Eye (tissue), 1 donor: ENCODE measurements at regions not wholly inside any gene's neighbourhood (a gene's known extent, or its start where the extent isn't known, plus 50 kb on each side); places are given as distances from the start of the nearest gene placed in this dataset.
"Not testable (repeated sequence)": the region's sequence is repeated elsewhere in the genome, so short reads cannot be mapped to it uniquely, and the experiment has no call there.

ENCODE experiments used
- DNase-seq: peaks from one replicate; pipeline ENCODE4 v3.0.0-alpha.2; 2015

DNA sequence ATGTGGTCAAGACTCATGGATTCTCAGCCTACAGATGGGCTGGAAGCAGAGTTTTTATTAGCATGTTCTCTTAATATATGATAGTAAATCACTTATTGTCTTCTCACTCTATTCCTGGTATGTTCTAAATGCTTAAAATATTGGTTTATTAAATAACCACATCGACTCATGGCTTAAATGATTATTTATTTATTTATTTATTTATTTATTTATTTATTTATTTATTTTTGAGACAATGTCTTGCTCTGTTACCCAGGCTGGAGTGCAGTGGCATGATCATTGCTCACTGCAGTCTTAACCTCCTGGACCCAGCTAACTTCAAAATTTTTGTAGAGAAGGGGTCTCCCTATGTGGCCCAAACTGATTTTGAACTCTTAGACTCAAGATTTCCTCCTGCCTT lies 457.2 kb upstream of the TNC start:
- no peak for DNase-seq

DNA sequence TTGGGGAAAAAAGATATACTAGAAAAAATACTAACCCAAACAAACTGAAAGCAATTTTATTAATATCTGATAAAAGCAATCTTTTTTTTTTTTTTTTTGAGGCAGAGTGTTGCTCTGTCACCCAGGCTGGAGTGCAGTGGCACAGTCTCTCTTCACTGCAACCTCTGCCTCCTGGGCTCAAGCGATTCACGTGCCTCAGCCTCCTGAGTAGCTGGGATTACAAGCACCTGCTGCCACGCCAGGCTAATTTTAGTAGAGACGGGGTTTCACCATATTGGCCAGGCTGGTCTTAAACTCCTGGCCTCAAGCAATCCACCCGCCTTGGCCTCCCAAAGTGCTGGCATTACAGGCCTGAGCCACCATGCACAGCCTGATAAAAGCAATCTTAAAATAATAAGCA lies 467.5 kb upstream of the TNC start:
- DNase-seq = not testable (repeated sequence)

DNA sequence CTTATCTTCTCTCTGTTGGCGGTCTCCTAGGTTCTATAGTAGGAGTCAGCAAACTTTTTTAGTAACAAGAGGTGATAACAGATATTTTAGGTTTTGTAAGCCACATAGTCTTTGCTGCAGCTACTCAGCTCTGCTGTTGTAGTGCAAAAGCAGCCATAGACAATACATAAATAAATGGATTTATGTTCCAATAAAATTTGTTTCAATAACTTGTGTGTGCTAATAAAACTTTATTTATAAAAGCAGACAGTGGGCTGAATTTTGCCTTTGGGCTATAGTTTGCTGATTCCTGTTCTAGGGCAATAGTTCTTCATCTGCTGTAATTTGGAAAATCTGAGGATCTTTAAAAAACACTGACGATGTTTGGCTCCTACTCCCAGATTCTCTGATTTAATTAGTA lies 469.4 kb upstream of the TNC start:
- no peak for DNase-seq

DNA sequence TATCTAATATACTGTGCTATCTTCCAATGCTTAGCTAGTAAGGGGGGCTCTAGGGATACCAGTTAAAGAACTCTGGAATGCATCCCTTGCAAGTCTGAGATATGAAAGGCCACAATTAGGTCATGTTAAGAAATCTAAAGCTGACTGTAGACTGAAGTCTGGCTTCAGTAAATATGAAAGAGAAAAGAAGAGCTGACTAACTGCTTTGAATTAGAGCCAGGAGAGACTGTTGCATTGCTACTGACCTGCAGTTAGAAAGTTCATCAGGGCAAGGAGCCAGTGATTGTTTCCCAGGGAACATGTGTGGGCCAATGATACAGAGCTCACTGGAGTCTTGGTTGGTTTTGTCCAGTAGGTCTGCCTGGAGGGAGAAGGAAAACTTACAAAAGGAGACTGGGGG lies 472.1 kb upstream of the TNC start:
- no peak for DNase-seq

DNA sequence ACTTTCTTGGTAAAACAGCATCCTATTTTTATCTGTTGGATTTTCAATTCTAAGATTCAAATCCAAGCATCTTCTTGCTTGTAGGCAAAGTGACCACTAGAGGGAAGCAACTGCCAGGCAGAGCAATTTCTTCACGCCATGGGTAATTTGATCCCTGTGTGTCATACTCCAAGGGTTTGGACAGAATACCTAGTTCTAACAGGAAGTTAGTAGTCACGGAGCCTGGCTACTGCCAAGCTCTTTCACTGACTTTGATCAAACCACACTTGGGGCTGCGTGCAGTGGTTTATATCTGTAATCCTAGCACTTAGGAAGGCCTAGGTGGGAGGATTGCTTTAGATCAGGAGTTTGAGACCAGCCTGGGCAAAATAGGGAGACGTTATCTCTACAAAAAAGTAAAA lies 473.6 kb upstream of the TNC start:
- peak; percentile 91 for DNase-seq

DNA sequence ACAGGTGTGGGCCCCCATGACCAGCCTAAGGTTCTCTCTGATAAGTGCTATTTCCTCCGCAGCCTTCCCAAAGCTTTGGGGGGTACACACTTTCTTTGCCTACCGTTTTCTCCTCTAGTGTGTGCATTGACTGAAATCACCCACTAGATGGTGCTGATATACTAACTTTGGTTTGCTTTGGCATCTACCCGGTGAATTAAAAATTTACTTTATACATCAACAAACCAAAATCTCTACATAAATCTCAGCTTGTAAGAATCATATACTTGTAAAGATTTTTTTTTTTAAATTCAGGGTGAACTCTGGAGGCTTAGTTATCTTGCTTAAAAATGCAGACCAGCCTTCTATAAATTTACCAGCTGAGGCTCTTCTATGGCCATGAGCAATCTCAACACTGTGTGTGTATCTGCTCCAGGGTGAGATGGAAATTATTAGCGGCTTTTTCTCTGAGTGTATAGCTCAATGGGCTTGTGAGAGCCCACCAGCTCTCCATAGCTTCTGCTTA lies 475.7 kb upstream of the TNC start:
- peak; percentile 83 for DNase-seq

DNA sequence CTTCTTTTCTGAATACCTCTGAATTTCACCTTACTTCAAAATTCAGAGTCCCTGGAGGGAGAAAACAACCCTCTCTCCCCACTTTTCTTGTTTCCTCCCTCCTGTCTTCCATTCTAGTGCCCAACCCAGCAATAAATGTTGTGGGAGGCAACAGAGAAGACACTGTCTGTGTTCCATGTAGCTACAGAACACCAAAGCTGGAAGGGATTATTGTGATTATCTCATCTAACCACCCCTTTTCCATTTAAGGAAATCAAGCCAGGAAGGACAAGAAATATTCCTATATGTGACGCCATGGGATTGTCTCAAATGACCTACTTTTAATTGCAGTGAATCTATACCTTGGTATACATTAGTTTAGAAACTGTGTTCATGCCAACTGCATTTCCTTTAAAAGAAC lies 476.6 kb upstream of the TNC start:
- no peak for DNase-seq

DNA sequence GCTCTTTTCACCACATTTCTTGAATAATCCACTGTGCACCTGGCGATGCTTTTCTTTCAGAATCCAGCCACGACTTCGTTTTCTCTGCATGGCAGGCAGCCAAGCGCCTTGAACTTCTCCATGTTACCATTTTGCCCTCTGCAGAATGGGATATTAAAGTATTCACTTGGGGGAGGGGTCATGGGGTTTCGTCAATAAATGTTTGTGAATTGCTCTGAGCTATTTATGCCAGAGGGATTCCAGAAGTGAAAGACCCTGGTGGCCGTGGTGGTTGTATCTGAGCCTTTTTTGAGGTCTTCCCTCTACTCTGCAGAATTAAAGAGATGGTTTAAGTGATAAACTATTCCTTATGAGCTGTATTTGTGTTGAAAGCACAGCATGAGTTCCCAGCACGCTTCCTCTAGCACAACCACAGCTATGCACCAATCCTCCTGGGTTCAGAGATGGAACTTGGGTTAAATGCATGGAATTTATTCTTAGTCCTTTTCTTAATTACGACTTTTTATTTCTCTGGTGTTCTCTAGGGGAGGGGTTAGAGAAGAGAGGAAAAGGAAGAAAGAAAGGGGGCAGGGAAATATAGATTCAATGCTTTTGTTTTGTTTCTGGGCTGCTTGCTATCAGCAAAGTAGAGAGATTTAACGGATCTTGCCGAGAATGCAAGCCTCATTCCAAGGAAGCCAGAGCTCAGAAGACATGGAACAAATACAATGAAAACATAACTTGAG lies 478.2 kb upstream of the TNC start:
- peak; percentile 71 for DNase-seq

DNA sequence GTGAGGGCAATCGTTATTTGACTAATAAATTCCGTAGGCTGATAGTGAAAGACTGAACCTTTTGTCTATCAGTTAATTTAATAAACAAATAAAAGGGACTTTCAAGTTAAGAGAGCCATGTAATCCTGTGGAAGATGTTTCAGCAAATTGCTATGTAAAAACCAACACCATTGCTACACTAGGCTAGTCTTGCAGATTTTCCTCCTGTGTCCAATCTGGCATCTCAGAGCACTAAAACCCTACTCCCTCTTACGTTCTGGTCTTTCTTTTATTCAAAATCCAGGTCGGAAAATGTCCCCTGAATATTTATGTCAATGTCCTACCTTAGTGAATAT lies 478.8 kb upstream of the TNC start:
- no peak for DNase-seq

DNA sequence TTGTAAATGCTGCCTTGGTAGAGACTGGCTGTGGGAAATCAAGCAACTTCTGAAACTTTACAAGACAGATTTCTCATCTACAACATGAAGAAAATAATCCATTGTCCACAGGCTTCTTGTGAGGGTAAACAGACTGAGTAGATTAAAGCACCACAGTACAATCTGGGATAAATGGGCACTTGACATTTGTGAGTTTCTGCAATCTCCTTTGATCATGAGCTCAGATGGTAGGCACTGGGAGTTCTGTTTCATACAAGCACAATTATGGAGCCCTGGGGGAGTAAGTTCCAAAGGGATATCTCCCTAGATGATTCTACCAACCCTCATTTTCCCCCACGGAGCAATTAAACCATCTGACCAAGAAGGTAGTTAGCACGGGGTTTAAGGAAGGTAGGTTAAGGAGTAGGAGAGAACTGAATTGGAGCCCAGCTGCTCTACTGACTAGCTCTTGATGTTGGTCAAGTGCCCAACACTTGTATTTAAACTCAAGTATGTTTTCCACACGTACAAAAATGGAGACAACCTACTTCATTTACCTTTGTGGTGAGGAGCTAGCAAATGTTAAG lies 479.5 kb upstream of the TNC start:
- DNase-seq = no peak

DNA sequence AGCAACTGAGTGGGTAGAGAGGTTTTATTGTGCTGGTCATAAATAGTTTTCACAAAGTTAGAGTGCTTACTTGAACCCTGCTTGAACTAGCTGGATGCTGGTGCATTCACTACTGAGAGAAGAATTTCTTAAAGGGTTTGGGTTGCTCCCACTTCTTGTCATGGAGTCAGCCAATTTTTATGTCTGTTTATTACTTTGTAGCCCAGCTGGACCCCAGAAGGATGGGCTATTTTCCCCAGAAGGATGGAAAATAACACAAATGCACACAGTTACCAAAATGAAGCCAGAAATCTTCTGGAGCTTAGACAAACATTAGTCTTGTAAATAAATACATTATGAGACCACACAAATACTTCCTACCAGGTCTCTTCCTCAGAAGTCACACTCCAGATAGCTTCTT lies 480.8 kb upstream of the TNC start:
- DNase-seq = no peak

DNA sequence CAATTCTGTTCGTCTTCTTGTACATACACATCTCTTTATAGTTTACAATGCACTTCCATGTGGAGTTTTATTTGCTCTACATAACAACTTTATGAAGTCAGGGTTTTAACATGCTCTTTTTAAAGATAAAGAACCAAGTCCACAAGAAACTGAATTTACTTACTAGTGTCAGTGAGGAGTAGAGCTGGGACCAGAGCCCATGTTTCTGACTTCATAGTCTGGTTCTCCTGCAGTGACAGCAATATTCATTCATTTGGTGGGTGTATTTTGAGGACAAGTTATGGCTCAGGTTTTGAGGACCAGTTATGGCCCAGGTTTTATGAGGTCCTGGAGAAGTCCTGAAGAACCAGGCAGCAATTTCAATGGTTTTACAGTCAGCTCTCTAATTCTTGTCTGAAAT lies 481.9 kb upstream of the TNC start:
- no peak for DNase-seq

DNA sequence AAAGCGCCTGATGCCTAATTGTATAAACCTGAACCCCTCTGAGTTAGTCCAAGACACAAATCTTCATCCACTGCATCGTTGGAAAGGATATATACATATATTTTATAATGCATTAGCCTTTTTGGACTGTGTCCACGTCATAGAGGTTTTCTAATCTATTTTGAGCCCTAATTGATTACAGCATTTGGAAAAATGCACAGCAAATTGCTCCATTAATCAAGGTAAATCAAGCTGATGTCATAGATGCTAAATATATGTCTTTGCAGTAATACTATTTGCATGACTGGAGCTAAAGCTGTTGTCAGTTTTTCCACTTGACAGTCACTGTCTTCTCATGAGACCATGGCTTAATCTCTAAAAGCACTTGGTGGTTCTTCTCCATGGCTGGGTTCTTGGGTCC lies 483.5 kb upstream of the TNC start:
- no peak for DNase-seq

DNA sequence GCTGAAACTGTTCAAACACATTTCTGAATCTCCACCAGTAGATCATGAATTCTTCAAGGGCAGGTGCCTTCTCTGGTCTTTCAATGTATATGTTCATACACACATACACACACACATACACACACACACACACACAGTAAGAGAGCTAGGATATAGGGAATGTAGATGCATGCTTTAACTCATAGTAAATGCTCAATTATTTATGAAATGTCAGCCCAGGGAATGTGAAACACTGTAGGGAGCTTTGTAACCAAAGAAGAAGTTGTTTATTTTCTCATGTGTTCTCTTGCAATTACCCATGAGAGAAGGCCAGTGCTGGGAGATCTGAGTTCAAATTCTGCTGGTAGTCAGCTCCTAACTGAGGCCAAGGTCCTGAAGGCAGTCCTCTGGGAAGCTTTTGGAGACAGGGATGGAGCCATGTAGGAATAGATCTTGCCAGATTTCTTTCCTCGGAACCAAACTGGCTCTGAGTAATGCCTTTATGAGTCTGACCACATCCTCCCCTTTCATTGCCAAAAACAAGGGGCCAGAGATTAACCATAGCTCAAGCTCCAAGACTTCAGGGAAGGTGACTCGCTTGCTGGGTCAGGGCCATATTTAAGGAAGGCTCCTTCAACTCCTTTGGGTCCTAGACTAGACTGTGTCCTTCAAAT lies 487.0 kb upstream of the TNC start:
- no peak for DNase-seq

DNA sequence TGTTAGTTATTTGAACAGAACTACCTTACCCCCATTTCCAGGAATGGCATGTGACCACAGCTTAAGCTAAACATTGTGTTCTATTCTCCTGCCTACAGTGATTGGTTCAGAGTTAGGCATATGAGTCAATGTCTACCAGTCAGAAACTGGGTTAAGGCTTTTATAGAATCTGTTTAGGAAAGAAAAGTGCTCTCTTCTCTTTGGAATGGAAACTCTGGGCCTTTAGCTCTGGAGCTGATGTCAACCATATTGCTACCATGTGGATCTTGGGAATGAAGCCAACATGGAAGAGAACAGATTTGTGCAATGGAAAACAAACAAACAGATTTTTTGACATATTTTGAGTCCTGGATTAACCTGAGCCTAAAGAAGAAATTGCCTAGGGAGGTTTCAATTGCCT lies 488.9 kb upstream of the TNC start:
- no peak for DNase-seq

DNA sequence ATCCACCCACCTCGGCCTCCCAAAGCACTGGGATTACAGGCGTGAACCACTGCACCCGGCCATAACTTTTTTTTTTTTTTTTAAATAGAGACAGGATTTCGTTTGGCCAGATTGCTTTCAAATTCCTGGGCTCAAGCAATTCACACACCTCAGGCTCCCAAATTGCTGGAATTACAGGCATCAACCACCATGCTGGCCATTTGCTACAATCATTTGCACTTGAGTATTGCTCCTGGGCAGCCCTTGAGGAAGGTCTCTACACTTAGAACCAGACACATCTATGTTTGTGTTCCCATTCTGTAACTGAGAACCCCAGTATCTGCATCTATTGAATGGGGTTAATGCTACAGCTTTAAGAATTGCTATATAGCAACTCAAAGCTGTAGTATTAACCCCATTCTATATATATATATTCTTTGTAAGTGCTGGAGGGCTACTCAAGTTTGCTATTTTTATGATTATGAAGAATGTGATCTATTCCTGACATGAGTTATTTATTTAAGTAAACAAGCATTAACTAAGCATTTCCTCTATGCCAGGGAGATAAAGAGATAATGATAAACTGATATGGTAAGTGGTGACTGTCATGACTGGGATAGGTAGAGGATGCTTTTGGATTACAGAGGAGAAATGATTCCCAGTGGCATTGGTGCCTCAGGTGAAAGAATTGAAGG lies 496.5 kb upstream of the TNC start:
- no peak for DNase-seq

DNA sequence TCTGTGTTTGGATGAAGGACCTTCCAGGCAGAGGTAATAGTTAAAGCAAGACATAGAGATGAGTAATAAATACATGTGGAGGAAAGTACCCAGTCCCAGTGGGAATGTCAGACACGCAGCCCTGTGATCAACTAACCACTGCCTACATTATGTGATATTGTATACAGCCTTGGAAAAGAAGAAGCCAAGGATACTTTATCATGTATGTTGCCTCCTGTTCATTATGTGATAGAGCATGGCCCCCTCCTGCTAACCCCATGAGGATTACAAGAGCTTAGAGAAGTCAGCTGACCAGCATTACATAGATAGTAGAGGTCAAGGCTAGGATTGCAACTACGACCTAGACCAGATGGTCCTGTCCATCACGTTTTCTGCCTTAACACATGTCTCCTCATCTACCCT lies 497.0 kb upstream of the TNC start:
- DNase-seq = no peak

DNA sequence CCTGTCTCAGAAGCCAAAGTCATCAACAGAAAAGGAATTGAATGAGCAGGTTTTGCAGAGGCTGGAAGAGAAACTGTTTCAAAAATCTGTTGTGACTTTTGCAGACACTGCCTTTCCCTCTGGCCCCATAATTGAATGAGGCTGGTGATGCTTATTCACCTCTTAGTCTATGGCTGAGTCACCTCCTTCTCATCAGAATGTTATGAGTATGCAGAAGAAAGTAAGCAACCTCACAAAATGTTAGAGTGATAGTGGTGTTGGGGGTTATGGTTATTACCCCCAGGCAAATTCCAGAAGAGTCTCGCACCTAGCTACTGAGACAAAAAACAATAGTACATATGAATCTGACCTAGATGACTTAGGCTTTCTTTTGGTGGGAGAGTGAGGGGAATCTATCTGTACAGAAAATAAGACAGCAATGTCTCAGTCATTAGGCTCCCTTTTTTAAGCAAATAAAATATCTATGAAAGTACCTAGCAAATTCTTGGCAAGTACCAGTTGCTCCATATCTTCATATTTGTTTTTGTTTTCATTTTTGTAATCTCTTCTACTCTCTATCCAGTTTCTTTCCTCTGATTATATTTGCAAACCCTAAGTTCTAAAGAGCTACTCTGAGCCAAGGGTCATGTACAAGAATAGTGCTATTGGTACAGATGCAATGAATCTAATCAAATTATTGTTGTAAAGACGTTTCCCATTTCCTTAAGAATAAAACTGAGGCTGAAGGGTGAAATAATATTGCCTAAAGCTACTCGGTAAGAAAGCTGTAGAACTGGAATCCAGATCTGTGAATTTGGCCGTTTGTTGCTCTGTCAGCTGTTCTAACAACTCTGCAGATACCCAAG lies 498.1 kb upstream of the TNC start:
- no peak for DNase-seq

DNA sequence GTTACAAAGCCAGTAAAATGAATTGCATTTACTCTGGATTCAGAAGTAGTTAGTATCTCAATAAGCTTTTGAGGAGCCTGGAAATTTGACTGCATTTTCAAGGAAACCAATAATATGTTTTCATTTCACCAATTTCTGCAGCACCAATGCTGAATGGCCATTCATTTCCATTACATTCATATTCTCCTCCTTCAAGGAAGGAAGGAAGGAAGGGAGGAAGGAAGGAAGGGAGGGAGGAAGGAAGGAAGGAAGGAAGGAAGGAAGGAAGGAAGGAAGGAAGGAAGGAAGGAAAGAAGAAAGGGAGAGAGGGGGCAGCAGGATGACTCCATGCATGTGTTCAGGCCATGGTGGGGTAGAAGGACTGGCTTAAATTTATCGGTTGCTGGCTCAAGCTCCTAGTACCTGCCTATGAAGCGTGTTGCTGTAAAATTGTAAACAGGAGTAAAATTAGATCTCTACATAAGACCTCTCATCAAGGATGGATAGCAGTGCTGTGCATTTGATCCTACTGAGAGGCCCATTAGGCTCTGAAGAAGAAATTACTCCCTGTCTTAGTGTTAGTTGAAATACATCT lies 498.8 kb upstream of the TNC start:
- DNase-seq = no peak

DNA sequence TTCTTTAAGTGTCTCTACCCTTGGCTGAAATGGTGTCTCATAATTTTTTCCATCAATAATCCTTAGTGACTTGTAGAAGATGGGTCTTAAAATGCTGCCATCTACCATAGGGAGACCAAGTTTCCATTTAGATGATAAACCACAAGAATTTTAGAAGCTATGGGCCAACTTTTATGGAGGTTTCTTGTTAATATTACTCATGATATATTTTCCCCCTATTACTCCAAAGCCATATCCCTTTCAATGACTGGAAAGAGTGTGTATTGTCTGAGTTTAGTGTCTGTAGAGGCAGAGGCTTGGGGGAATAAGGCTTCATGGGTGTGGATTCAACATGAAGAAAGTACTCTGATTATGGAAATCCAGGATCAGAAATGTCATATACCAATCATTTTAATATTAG lies 507.3 kb upstream of the TNC start:
- no peak for DNase-seq

DNA sequence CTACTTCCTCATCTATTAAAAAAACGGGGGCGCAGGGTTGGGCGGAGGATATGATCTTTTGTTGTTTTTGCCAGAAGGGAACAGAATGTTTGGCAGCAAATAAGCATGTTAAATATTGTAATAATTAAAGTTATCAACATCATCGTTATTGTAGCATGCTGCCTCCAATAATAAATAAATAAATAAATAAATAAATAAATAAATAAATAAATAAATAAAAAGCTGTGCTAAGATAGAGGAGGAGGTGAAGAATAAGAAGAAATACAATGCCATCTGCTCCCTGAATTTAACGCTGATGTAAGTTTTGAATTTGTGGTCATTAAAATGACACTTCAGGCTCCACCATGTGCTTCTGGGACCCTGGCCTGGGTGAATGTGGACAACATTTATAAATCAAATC lies 508.0 kb upstream of the TNC start:
- no peak for DNase-seq

DNA sequence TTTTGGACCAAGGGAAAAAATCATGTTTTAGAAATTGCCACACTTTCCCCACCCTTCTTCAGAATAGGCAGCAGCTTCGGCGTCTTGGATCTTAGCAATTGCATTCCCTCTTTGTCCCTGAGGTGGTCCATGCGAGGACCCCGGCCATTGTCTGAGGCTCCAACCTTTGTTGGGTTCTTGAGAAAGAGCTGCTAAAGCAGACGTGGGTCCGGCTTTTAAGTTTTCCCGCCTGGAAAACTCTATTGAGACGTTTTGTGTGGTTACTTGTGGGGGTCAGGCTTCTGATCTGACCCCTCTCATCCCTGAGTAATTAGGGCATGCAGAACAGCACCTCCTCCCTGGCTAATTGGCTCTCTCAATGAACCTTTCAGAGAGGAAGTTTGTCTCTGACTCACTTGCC lies 509.6 kb upstream of the TNC start:
- DNase-seq = peak; percentile 47

DNA sequence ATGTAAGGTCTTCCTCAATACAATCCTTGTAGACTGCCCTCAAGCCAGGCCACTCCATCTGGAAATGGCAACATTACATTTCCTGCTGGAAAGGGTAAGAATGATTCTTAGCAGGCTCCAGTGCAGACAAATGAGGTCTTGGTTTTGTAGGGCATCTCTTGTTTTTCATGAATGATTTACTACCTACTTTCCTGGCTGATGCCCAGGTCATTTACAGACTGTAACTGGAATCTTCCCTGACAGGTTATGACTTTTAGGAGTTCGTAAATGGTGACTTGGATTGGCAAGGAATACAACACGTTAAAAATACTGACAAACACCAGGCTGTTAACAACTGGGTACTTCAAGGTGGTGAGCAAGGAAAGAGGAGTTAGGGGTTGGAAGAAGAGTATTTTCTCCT lies 510.5 kb upstream of the TNC start:
- DNase-seq = no peak
